GM18907 (cell line): ENCODE measurements at regions not wholly inside any gene's neighbourhood (a gene's known extent, or its start where the extent isn't known, plus 50 kb on each side); places are given as distances from the start of the nearest gene placed in this dataset.
"Not testable (repeated sequence)": the region's sequence is repeated elsewhere in the genome, so short reads cannot be mapped to it uniquely, and the experiment has no call there.

ENCODE experiments used
- ATAC-seq: cut with Tn5 transposase; IDR thresholded peaks from one replicate; pipeline ENCODE4 v1.9.1; 2021; ENCODE audit warnings: mild to moderate bottlenecking, moderate library complexity; ENCODE audit not compliant: unreplicated experiment

- not testable (repeated sequence) for ATAC-seq
These were observed 54.0 kb upstream of the GPR89A start for GRCh38 chr1:145553795-145554194.

GRCh38 chr1:145545055-145545454 lies 62.7 kb upstream of the GPR89A start:
- no peak for ATAC-seq

GRCh38 chr1:145541685-145542084 lies 66.1 kb upstream of the GPR89A start:
- not testable (repeated sequence) for ATAC-seq

- ATAC-seq = not testable (repeated sequence)
These were observed 66.5 kb upstream of the GPR89A start for GRCh38 chr1:145541246-145541645.

GRCh38 chr1:145538118-145538882 lies 69.5 kb upstream of the GPR89A start:
- ATAC-seq = not testable (repeated sequence)

GRCh38 chr1:145537003-145537402 lies 70.8 kb upstream of the GPR89A start:
- not testable (repeated sequence) for ATAC-seq

- not testable (repeated sequence) for ATAC-seq
These were observed 72.3 kb upstream of the GPR89A start for GRCh38 chr1:145535461-145535860.

- not testable (repeated sequence) for ATAC-seq
These were observed 79.7 kb upstream of the GPR89A start for GRCh38 chr1:145528068-145528564.

GRCh38 chr1:145520159-145520558 lies 87.6 kb upstream of the GPR89A start:
- ATAC-seq = not testable (repeated sequence)

- not testable (repeated sequence) for ATAC-seq
These were observed 88.5 kb upstream of the GPR89A start for GRCh38 chr1:145519302-145519701.

- not testable (repeated sequence) for ATAC-seq
These were observed 87.6 kb upstream of the NBPF20 start for GRCh38 chr1:145513017-145513416.

GRCh38 chr1:145508053-145508452 lies 82.7 kb upstream of the NBPF20 start:
- peak; percentile 70 for ATAC-seq

- ATAC-seq = not testable (repeated sequence)
These were observed 80.6 kb upstream of the NBPF20 start for GRCh38 chr1:145505663-145506647.

- not testable (repeated sequence) for ATAC-seq
These were observed 79.5 kb upstream of the NBPF20 start for GRCh38 chr1:145504834-145505413.

- ATAC-seq = not testable (repeated sequence)
These were observed 78.9 kb upstream of the NBPF20 start for GRCh38 chr1:145504310-145504709.

GRCh38 chr1:145500251-145500650 lies 74.8 kb upstream of the NBPF20 start:
- ATAC-seq = not testable (repeated sequence)

- not testable (repeated sequence) for ATAC-seq
These were observed 69.9 kb upstream of the NBPF20 start for GRCh38 chr1:145495077-145495871.

GRCh38 chr1:145488193-145488933 lies 63.0 kb upstream of the NBPF20 start:
- not testable (repeated sequence) for ATAC-seq

- not testable (repeated sequence) for ATAC-seq
These were observed 61.8 kb upstream of the NBPF20 start for GRCh38 chr1:145487156-145487555.
